ENCODE measurements at regions not wholly inside any gene's neighbourhood (a gene's known extent, or its start where the extent isn't known, plus 50 kb on each side); places are given as distances from the start of the nearest gene placed in this dataset.

GRCh38 chr2:189379287-189379630, 62.0 kb upstream of the WDR75 start:
- no peaks in the 10 kb centered on the region for H3K9me3 Mint-ChIP-seq
- Histone ChIP-seq H3K4me3 (ENCODE audit: low read length in 2 of 2) (no peak overlapping the region), H3K9me3 (ENCODE audit: control insufficient read depth in 1 of 2, low read length in 2 of 2) (no peaks in the 10 kb centered on the region), H3K27ac (ENCODE audit: low read depth, low read length) (no peak overlapping the region), H3K27me3 (ENCODE audit: insufficient read depth, low read length) (no peaks in the 10 kb centered on the region), H3K36me3 (ENCODE audit: insufficient read depth, low read length) (no peaks in the 10 kb centered on the region), H3K4me1 (ENCODE audit: insufficient read depth, low read length) (no peaks in the 10 kb centered on the region)
- no peak overlapping the region for H3K4me3 Mint-ChIP-seq
- peaks cover 0 to 1% (median under 1%) of the 10 kb centered on the region in 4 donors for H3K4me1 Mint-ChIP-seq
- peak overlapping the region in 1 of 7 donors; percentile 8 for H3K27ac Mint-ChIP-seq
- ChIA-PET POLR2A (ENCODE audit: partially characterized antibody) (no interaction called here), CTCF (ENCODE audit: partially characterized antibody) (no interaction called here)
- no peaks in the 10 kb centered on the region for H3K27me3 Mint-ChIP-seq
- DNase-seq = no peak
- intact Hi-C loops (cut with micrococcal nuclease) = no loop called here
- no peaks in the 10 kb centered on the region for H3K36me3 Mint-ChIP-seq

GRCh38 chr2:189379731-189380261, 61.5 kb upstream of the WDR75 start:
- H3K27me3 ChIP-seq (ENCODE audit: insufficient read depth, low read length) = no peaks in the 10 kb centered on the region
- Mint-ChIP-seq H3K27ac (no peak overlapping the region), H3K4me1 (no peaks in the 10 kb centered on the region), H3K4me3 (no peak overlapping the region), H3K36me3 (no peaks in the 10 kb centered on the region), H3K9me3 (no peaks in the 10 kb centered on the region), H3K27me3 (no peaks in the 10 kb centered on the region)
- POLR2A ChIA-PET (ENCODE audit: partially characterized antibody) = no interaction called here
- no peak overlapping the region for H3K4me3 ChIP-seq (ENCODE audit: low read length in 2 of 2)
- no peaks in the 10 kb centered on the region for H3K36me3 ChIP-seq (ENCODE audit: insufficient read depth, low read length)
- no peak for DNase-seq
- H3K4me1 ChIP-seq (ENCODE audit: insufficient read depth, low read length) = no peaks in the 10 kb centered on the region
- intact Hi-C loops (cut with micrococcal nuclease) = no loop called here
- H3K27ac ChIP-seq (ENCODE audit: low read depth, low read length) = no peak overlapping the region
- CTCF ChIA-PET (ENCODE audit: partially characterized antibody) = no interaction called here
- no peaks in the 10 kb centered on the region for H3K9me3 ChIP-seq (ENCODE audit: control insufficient read depth in 1 of 2, low read length in 2 of 2)

GRCh38 chr2:189382668-189383067, 58.6 kb upstream of the WDR75 start:
- H3K27me3 Mint-ChIP-seq = no peaks in the 10 kb centered on the region
- CTCF ChIA-PET (ENCODE audit: partially characterized antibody) = no interaction called here

GRCh38 chr2:189386741-189387140, 54.5 kb upstream of the WDR75 start:
- Mint-ChIP-seq H3K27me3 (no peaks in the 10 kb centered on the region), H3K4me3 (no peak overlapping the region)
- CTCF ChIA-PET (ENCODE audit: partially characterized antibody) = no interaction called here

More at GRCh38 chr2:189382668-189383067, 58.6 kb upstream of the WDR75 start:
- Histone ChIP-seq H3K4me1 (ENCODE audit: insufficient read depth, low read length) (no peaks in the 10 kb centered on the region), H3K36me3 (ENCODE audit: insufficient read depth, low read length) (no peaks in the 10 kb centered on the region), H3K4me3 (ENCODE audit: low read length in 2 of 2) (no peak overlapping the region), H3K27ac (ENCODE audit: low read depth, low read length) (no peak overlapping the region), H3K9me3 (ENCODE audit: control insufficient read depth in 1 of 2, low read length in 2 of 2) (no peaks in the 10 kb centered on the region), H3K27me3 (ENCODE audit: insufficient read depth, low read length) (no peaks in the 10 kb centered on the region)
- no peak for DNase-seq
- POLR2A ChIA-PET (ENCODE audit: partially characterized antibody) = no interaction called here
- no peak overlapping the region for H3K4me3 Mint-ChIP-seq
- no peak overlapping the region for H3K27ac Mint-ChIP-seq
- intact Hi-C loops (cut with micrococcal nuclease) = no loop called here
- H3K36me3 Mint-ChIP-seq = no peaks in the 10 kb centered on the region
- peaks cover 0 to 12% (median 0%) of the 10 kb centered on the region in 8 donors for H3K9me3 Mint-ChIP-seq
- no peaks in the 10 kb centered on the region for H3K4me1 Mint-ChIP-seq

GRCh38 chr2:189391201-189391600, 50.1 kb upstream of the WDR75 start:
- Histone ChIP-seq H3K27ac (ENCODE audit: low read depth, low read length) (no peak overlapping the region), H3K4me1 (ENCODE audit: insufficient read depth, low read length) (no peaks in the 10 kb centered on the region), H3K9me3 (ENCODE audit: control insufficient read depth in 1 of 2, low read length in 2 of 2) (no peaks in the 10 kb centered on the region), H3K27me3 (ENCODE audit: insufficient read depth, low read length) (no peaks in the 10 kb centered on the region), H3K36me3 (ENCODE audit: insufficient read depth, low read length) (no peaks in the 10 kb centered on the region), H3K4me3 (ENCODE audit: low read length in 2 of 2) (no peak overlapping the region)
- Mint-ChIP-seq H3K27me3 (no peaks in the 10 kb centered on the region), H3K27ac (no peak overlapping the region), H3K4me3 (no peak overlapping the region), H3K4me1 (no peaks in the 10 kb centered on the region), H3K36me3 (no peaks in the 10 kb centered on the region), H3K9me3 (peaks cover 0 to 6% (median 0%) of the 10 kb centered on the region in 8 donors)
- intact Hi-C loops (cut with micrococcal nuclease) = no loop called here
- ChIA-PET CTCF (ENCODE audit: partially characterized antibody) (no interaction called here), POLR2A (ENCODE audit: partially characterized antibody) (no interaction called here)
- DNase-seq = no peak

More at GRCh38 chr2:189386741-189387140, 54.5 kb upstream of the WDR75 start:
- Histone ChIP-seq H3K27me3 (ENCODE audit: insufficient read depth, low read length) (no peaks in the 10 kb centered on the region), H3K9me3 (ENCODE audit: control insufficient read depth in 1 of 2, low read length in 2 of 2) (no peaks in the 10 kb centered on the region), H3K4me3 (ENCODE audit: low read length in 2 of 2) (no peak overlapping the region), H3K4me1 (ENCODE audit: insufficient read depth, low read length) (no peaks in the 10 kb centered on the region), H3K36me3 (ENCODE audit: insufficient read depth, low read length) (no peaks in the 10 kb centered on the region), H3K27ac (ENCODE audit: low read depth, low read length) (no peak overlapping the region)
- no peaks in the 10 kb centered on the region for H3K4me1 Mint-ChIP-seq
- peaks cover 0 to 12% (median 0%) of the 10 kb centered on the region in 8 donors for H3K9me3 Mint-ChIP-seq
- intact Hi-C loops (cut with micrococcal nuclease) = no loop called here
- DNase-seq = no peak
- H3K27ac Mint-ChIP-seq = no peak overlapping the region
- no peaks in the 10 kb centered on the region for H3K36me3 Mint-ChIP-seq
- POLR2A ChIA-PET (ENCODE audit: partially characterized antibody) = no interaction called here
